BLaER1 treated with 17β-estradiol and CSF1 and Interleukin-3, amounts not matched to agents 10 nM and 100 nM (cell line): ENCODE measurements at regions not wholly inside any gene's neighbourhood (a gene's known extent, or its start where the extent isn't known, plus 50 kb on each side); places are given as distances from the start of the nearest gene placed in this dataset.
"Not testable (repeated sequence)": the region's sequence is repeated elsewhere in the genome, so short reads cannot be mapped to it uniquely, and the experiment has no call there.

ENCODE experiments used
- H3K27ac ChIP-seq, 11 experiments: shearing (Covaris generic); formaldehyde crosslinking; 2 replicates each; pipeline ENCODE4 v1.8.1; 2022
- H3K27me3 ChIP-seq, 11 experiments: shearing (Covaris generic); formaldehyde crosslinking; 2 replicates each; pipeline ENCODE4 v1.8.1; 2022
- H3K36me3 ChIP-seq, 11 experiments: shearing (Covaris generic); formaldehyde crosslinking; 2 replicates each; pipeline ENCODE4 v1.8.1; 2022
- H3K4me1 ChIP-seq, 10 experiments: shearing (Covaris generic); formaldehyde crosslinking; 2 replicates each; pipeline ENCODE4 v1.8.1; 2022
- H3K4me2 ChIP-seq, 11 experiments: shearing (Covaris generic); formaldehyde crosslinking; 2 replicates each; pipeline ENCODE4 v1.8.1; 2022
- H3K4me3 ChIP-seq, 10 experiments: shearing (Covaris generic); formaldehyde crosslinking; 2 replicates each; pipeline ENCODE4 v1.8.1; 2022
- H3K9ac ChIP-seq, 11 experiments: shearing (Covaris generic); formaldehyde crosslinking; 2 replicates each; pipeline ENCODE4 v1.8.1; 2022
- H3K9me3 ChIP-seq, 11 experiments: shearing (Covaris generic); formaldehyde crosslinking; replicated peaks in 1 of 11; 2 replicates each; pipeline ENCODE4 v1.8.1; 2022
- H4K20me1 ChIP-seq, 11 experiments: shearing (Covaris generic); formaldehyde crosslinking; 2 replicates each; pipeline ENCODE4 v1.8.1; 2022
- Cebpa-rat ChIP-seq, 11 experiments: shearing (Covaris generic); IDR thresholded peaks; 2 replicates each; pipeline ENCODE4 v1.8.1; 2022

- Histone ChIP-seq H3K9ac (no peak overlapping the region), H3K9me3 (peaks cover 5 to 27% (median 19%) of the 10 kb centered on the region in 11 experiments; a peak in 16 of 22 replicates), H3K27ac (no peak overlapping the region), H3K4me1 (no peaks in the 10 kb centered on the region), H3K27me3 (no peaks in the 10 kb centered on the region), H3K4me2 (no peak overlapping the region), H4K20me1 (no peaks in the 10 kb centered on the region), H3K36me3 (no peaks in the 10 kb centered on the region), H3K4me3 (no peak overlapping the region)
- TF ChIP-seq Cebpa-rat (IDR thresholded peaks at IDR 0.05), result no peak
Observed at GRCh38 chrX:1853447-1853846, 238.6 kb downstream of the ASMT start.

- H3K27ac ChIP-seq, result no peak overlapping the region
- H4K20me1 ChIP-seq, result no peaks in the 10 kb centered on the region
- no peak for TF ChIP-seq Cebpa-rat (IDR thresholded peaks at IDR 0.05)
- peaks cover 5 to 27% (median 19%) of the 10 kb centered on the region in 11 experiments; a peak in 16 of 22 replicates for H3K9me3 ChIP-seq
- H3K4me2 ChIP-seq, result no peak overlapping the region
- H3K9ac ChIP-seq, result no peak overlapping the region
- H3K36me3 ChIP-seq, result no peaks in the 10 kb centered on the region
- H3K4me1 ChIP-seq, result no peaks in the 10 kb centered on the region
- no peak overlapping the region for H3K4me3 ChIP-seq
- no peaks in the 10 kb centered on the region for H3K27me3 ChIP-seq
Observed at GRCh38 chrX:1853916-1854315, 239.1 kb downstream of the ASMT start.

- not testable (repeated sequence) for H3K36me3 ChIP-seq, H3K27ac ChIP-seq, H3K4me2 ChIP-seq, H3K4me1 ChIP-seq, H4K20me1 ChIP-seq, H3K9ac ChIP-seq, H3K4me3 ChIP-seq, H3K27me3 ChIP-seq
- H3K9me3 ChIP-seq, result peaks cover 5 to 27% (median 19%) of the 10 kb centered on the region in 11 experiments; a peak in 16 of 22 replicates
Observed at GRCh38 chrX:1854861-1855260, 240.0 kb downstream of the ASMT start.

- H3K27me3 ChIP-seq, H4K20me1 ChIP-seq: not testable (repeated sequence)
Observed at GRCh38 chrX:1859266-1859665, 244.4 kb downstream of the ASMT start.

GRCh38 chrX:1860936-1861594 lies 246.2 kb downstream of the ASMT start:
- H3K9ac ChIP-seq, result no peak overlapping the region
- H4K20me1 ChIP-seq, result no peaks in the 10 kb centered on the region
- H3K36me3 ChIP-seq, result no peaks in the 10 kb centered on the region
- no peak for TF ChIP-seq Cebpa-rat (IDR thresholded peaks at IDR 0.05)
- H3K9me3 ChIP-seq, result no peaks in the 10 kb centered on the region
- H3K4me2 ChIP-seq, result no peak overlapping the region
- H3K27me3 ChIP-seq, result no peaks in the 10 kb centered on the region
- H3K4me3 ChIP-seq, result no peak overlapping the region
- H3K27ac ChIP-seq, result no peak overlapping the region
- H3K4me1 ChIP-seq, result no peaks in the 10 kb centered on the region

More at GRCh38 chrX:1859266-1859665, 244.4 kb downstream of the ASMT start:
- H3K36me3 ChIP-seq, H3K4me2 ChIP-seq, H3K4me1 ChIP-seq, H3K9me3 ChIP-seq, H3K9ac ChIP-seq, H3K27ac ChIP-seq, H3K4me3 ChIP-seq: not testable (repeated sequence)

GRCh38 chrX:1863995-1864394 lies 249.1 kb downstream of the ASMT start:
- H4K20me1 ChIP-seq, H3K4me2 ChIP-seq, H3K36me3 ChIP-seq, H3K4me1 ChIP-seq, H3K9ac ChIP-seq, H3K27ac ChIP-seq, H3K27me3 ChIP-seq, H3K4me3 ChIP-seq, H3K9me3 ChIP-seq: not testable (repeated sequence)

- Histone ChIP-seq H3K4me1 (peaks cover 0 to 17% (median 12%) of the 10 kb centered on the region in 10 experiments; a peak in 10 of 20 replicates), H3K9me3 (peaks cover 0 to 7% (median 0%) of the 10 kb centered on the region in 11 experiments; a peak in 3 of 22 replicates), H4K20me1 (no peaks in the 10 kb centered on the region), H3K9ac (no peak overlapping the region), H3K27me3 (no peaks in the 10 kb centered on the region), H3K36me3 (no peaks in the 10 kb centered on the region), H3K27ac (no peak overlapping the region), H3K4me2 (peak overlapping the region; percentile 11 to 41 (median 20); a peak in 14 of 22 replicates), H3K4me3 (no peak overlapping the region)
- no peak for TF ChIP-seq Cebpa-rat (IDR thresholded peaks at IDR 0.05)
Observed at GRCh38 chrX:1870421-1870820, 255.6 kb downstream of the ASMT start.

GRCh38 chrX:1871887-1872286 lies 257.0 kb downstream of the ASMT start:
- TF ChIP-seq Cebpa-rat (IDR thresholded peaks at IDR 0.05), result no peak
- Histone ChIP-seq H3K9ac (no peak overlapping the region), H3K4me3 (no peak overlapping the region)

GRCh38 chrX:1873671-1874070 lies 258.8 kb downstream of the ASMT start:
- Histone ChIP-seq H3K27me3 (no peaks in the 10 kb centered on the region), H4K20me1 (no peaks in the 10 kb centered on the region), H3K4me3 (no peak overlapping the region), H3K4me1 (peaks cover 0 to 17% (median 12%) of the 10 kb centered on the region in 10 experiments; a peak in 10 of 20 replicates), H3K9ac (no peak overlapping the region), H3K27ac (no peak overlapping the region), H3K36me3 (no peaks in the 10 kb centered on the region), H3K9me3 (peaks cover 3 to 18% (median 12%) of the 10 kb centered on the region in 11 experiments; a peak in 20 of 22 replicates), H3K4me2 (no peak overlapping the region)
- no peak for TF ChIP-seq Cebpa-rat (IDR thresholded peaks at IDR 0.05)

More at GRCh38 chrX:1871887-1872286, 257.0 kb downstream of the ASMT start:
- H3K4me1 ChIP-seq, result peaks cover 0 to 17% (median 12%) of the 10 kb centered on the region in 10 experiments; a peak in 10 of 20 replicates
- H3K27me3 ChIP-seq, result no peaks in the 10 kb centered on the region
- H3K27ac ChIP-seq, result no peak overlapping the region
- no peaks in the 10 kb centered on the region for H3K36me3 ChIP-seq
- H4K20me1 ChIP-seq, result no peaks in the 10 kb centered on the region
- no peak overlapping the region for H3K4me2 ChIP-seq
- H3K9me3 ChIP-seq, result peaks cover 0 to 7% (median 0%) of the 10 kb centered on the region in 11 experiments; a peak in 4 of 22 replicates

- no peak overlapping the region for H3K9ac ChIP-seq
- H3K27ac ChIP-seq, result no peak overlapping the region
- no peak for TF ChIP-seq Cebpa-rat (IDR thresholded peaks at IDR 0.05)
- no peaks in the 10 kb centered on the region for H3K36me3 ChIP-seq
- H4K20me1 ChIP-seq, result no peaks in the 10 kb centered on the region
- H3K9me3 ChIP-seq, result peaks cover 11 to 25% (median 19%) of the 10 kb centered on the region in 11 experiments
- no peak overlapping the region for H3K4me2 ChIP-seq
- H3K27me3 ChIP-seq, result no peaks in the 10 kb centered on the region
- H3K4me3 ChIP-seq, result no peak overlapping the region
- H3K4me1 ChIP-seq, result peaks cover 0 to 17% (median 12%) of the 10 kb centered on the region in 10 experiments; a peak in 10 of 20 replicates
Observed at GRCh38 chrX:1874416-1874815, 259.6 kb downstream of the ASMT start.
